ENCODE measurements at regions not wholly inside any gene's neighbourhood (a gene's known extent, or its start where the extent isn't known, plus 50 kb on each side); places are given as distances from the start of the nearest gene placed in this dataset.
A peak's percentile ranks its signal among the peaks of the same experiment; 100 is the strongest.

GRCh38 chr3:43197181-43197580 is 89.2 kb upstream of the SNRK start:
- no peaks in the 10 kb centered on the region for H3K36me3 Mint-ChIP-seq (ENCODE audit: low read depth)
- H3K27ac Mint-ChIP-seq = no peak overlapping the region
- H3K4me3 Mint-ChIP-seq = no peak overlapping the region
- H3K4me1 Mint-ChIP-seq (ENCODE audit: low read depth) = peaks cover 66% of the 10 kb centered on the region
- no peaks in the 10 kb centered on the region for H3K27me3 Mint-ChIP-seq
- no peaks in the 10 kb centered on the region for H3K9me3 Mint-ChIP-seq

- no peak overlapping the region for H3K27ac Mint-ChIP-seq
Observed at GRCh38 chr3:43196721-43197120, 89.6 kb upstream of the SNRK start.

GRCh38 chr3:43195115-43195498 is 89.2 kb upstream of the POMGNT2 start:
- Mint-ChIP-seq H3K36me3 (ENCODE audit: low read depth) (no peaks in the 10 kb centered on the region), H3K27me3 (no peaks in the 10 kb centered on the region), H3K27ac (no peak overlapping the region), H3K9me3 (peaks cover under 1% of the 10 kb centered on the region), H3K4me1 (ENCODE audit: low read depth) (peaks cover 74% of the 10 kb centered on the region), H3K4me3 (no peak overlapping the region)

More at GRCh38 chr3:43196721-43197120, 89.6 kb upstream of the SNRK start:
- Mint-ChIP-seq H3K4me1 (ENCODE audit: low read depth) (peaks cover 71% of the 10 kb centered on the region), H3K4me3 (no peak overlapping the region), H3K9me3 (no peaks in the 10 kb centered on the region), H3K36me3 (ENCODE audit: low read depth) (no peaks in the 10 kb centered on the region), H3K27me3 (no peaks in the 10 kb centered on the region)

- H3K36me3 Mint-ChIP-seq (ENCODE audit: low read depth) = no peaks in the 10 kb centered on the region
- H3K27me3 Mint-ChIP-seq = no peaks in the 10 kb centered on the region
- H3K9me3 Mint-ChIP-seq = peaks cover 4% of the 10 kb centered on the region
- H3K4me3 Mint-ChIP-seq = no peak overlapping the region
- peaks cover 73% of the 10 kb centered on the region for H3K4me1 Mint-ChIP-seq (ENCODE audit: low read depth)
- H3K27ac Mint-ChIP-seq = peak overlapping the region; percentile 23
Observed at GRCh38 chr3:43194490-43195114, 88.7 kb upstream of the POMGNT2 start.

DNA sequence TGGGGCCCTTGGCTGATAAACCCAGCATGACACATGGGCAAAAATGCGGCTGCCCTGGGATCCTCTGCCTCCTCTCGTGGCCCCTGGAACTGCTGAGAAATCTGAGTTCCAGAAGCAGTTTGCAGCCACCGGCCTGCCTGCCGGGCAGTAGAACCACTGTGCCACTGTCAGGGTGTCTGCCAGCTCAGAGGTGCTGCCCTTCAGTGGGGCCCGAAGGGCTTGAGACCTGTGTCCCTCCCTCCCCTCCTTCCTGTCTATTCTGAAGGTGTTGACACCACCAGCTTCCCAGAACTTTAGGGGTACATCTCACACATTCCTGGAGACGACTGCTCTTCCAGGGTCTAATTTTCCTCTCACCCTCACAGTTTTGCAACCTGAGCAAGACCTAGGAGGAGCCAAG is 88.2 kb upstream of the POMGNT2 start:
- peak overlapping the region; percentile 23 for H3K27ac Mint-ChIP-seq
- no peaks in the 10 kb centered on the region for H3K27me3 Mint-ChIP-seq
- H3K4me3 Mint-ChIP-seq = no peak overlapping the region
- peaks cover 68% of the 10 kb centered on the region for H3K4me1 Mint-ChIP-seq (ENCODE audit: low read depth)
- no peaks in the 10 kb centered on the region for H3K36me3 Mint-ChIP-seq (ENCODE audit: low read depth)
- peaks cover 4% of the 10 kb centered on the region for H3K9me3 Mint-ChIP-seq

- H3K27me3 Mint-ChIP-seq = no peaks in the 10 kb centered on the region
- H3K36me3 Mint-ChIP-seq (ENCODE audit: low read depth) = no peaks in the 10 kb centered on the region
- peaks cover 4% of the 10 kb centered on the region for H3K9me3 Mint-ChIP-seq
- no peak overlapping the region for H3K4me3 Mint-ChIP-seq
- H3K4me1 Mint-ChIP-seq (ENCODE audit: low read depth) = peaks cover 53% of the 10 kb centered on the region
- peak overlapping the region; percentile 36 for H3K27ac Mint-ChIP-seq
Observed at GRCh38 chr3:43192028-43192427, 86.1 kb upstream of the POMGNT2 start.

DNA sequence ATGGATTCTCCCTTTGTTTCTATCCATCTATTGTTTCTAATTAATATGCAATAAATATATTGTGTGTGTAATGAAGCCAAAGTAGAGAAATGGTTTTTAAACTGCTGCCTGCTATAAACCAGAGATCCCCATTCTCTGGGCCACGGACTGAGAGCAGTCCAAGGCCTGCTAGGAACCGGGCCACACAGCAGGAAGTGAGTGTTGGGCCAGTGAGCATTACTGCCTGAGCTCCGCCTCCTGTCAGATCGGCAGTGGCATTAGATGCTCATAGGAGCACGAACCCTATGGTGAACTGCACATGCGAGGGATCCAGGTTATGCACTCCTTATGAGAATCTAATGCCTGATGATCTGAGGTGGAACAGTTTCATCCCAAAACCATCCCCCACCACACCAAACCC is 85.2 kb upstream of the POMGNT2 start:
- no peaks in the 10 kb centered on the region for H3K36me3 Mint-ChIP-seq (ENCODE audit: low read depth)
- no peak overlapping the region for H3K27ac Mint-ChIP-seq

DNA sequence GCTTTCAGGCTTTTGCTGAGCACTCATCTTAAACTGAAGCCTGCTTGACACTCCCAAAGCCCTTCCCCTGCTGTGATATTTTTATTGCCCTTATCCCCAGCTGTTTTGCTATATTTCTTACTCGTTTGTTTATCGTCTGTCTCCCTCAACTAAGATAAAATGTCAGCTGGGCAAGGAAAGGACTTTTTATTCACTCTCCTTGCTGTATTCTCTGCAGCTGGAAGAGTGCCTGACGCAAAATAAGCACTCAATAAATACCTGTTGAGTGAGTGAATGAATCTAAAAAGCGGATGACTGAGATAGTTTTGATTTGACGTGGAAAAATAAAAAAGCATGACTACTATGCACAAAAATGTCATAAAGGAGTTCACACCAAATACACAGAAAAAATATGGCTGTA is 84.8 kb upstream of the POMGNT2 start:
- Mint-ChIP-seq H3K27me3 (no peaks in the 10 kb centered on the region), H3K4me1 (ENCODE audit: low read depth) (peaks cover 43% of the 10 kb centered on the region), H3K36me3 (ENCODE audit: low read depth) (no peaks in the 10 kb centered on the region), H3K27ac (no peak overlapping the region), H3K9me3 (peaks cover 4% of the 10 kb centered on the region), H3K4me3 (no peak overlapping the region)

More for the DNA sequence above, 85.2 kb upstream of the POMGNT2 start:
- Mint-ChIP-seq H3K27me3 (no peaks in the 10 kb centered on the region), H3K4me3 (no peak overlapping the region), H3K4me1 (ENCODE audit: low read depth) (peaks cover 47% of the 10 kb centered on the region), H3K9me3 (peaks cover 4% of the 10 kb centered on the region)

DNA sequence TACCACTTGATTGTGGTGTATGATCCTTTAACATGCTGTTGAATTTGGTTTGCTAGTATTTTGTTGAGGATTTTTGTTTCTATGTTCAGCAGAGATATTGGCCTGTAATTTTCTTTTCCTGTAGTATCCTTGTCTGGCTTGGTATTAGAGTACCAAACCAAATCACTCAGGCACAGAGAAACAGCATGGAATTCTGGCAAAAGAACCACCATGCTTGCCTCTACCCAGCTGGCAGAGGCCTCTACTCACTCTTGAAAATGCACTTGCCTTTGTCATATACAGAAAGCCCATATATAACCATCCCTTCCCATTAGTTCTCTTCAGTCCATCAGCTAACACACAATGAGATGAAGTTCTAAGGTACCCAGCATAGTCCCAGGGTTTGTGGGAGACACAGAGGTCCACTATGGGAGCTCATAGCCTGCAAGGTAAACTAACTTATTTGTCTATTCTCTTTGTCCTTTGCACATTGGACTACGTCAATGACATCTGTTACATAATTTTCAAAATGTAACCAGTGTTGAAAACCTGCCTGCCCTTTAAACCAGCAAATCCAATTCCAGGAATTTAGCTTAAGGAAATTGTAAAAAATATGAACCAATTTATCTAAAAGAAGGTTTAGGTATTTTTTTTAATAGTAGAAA is 82.1 kb upstream of the POMGNT2 start:
- H3K4me1 Mint-ChIP-seq (ENCODE audit: low read depth) = peaks cover 16% of the 10 kb centered on the region
- H3K27ac Mint-ChIP-seq = no peak overlapping the region
- H3K9me3 Mint-ChIP-seq = peaks cover 4% of the 10 kb centered on the region
- no peak overlapping the region for H3K4me3 Mint-ChIP-seq
- H3K36me3 Mint-ChIP-seq (ENCODE audit: low read depth) = no peaks in the 10 kb centered on the region
- H3K27me3 Mint-ChIP-seq = no peaks in the 10 kb centered on the region

DNA sequence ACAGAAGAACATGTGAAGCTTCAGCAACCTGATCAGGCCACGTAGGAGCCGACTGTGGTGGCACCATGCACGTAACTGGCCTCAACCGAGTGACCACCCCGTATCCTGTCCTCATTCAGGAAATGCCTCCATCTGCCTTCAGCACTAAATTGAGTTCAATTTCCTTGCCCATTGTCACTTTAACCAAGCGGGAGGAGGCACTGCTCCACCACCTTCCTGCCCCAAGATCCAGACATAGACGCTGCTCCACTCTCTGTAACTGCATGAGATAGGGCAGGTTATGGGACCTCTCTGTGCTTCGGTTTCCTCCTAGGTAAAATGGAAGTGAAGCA is 80.1 kb upstream of the POMGNT2 start:
- Mint-ChIP-seq H3K27ac (no peak overlapping the region), H3K9me3 (peaks cover 4% of the 10 kb centered on the region), H3K27me3 (no peaks in the 10 kb centered on the region), H3K4me3 (no peak overlapping the region), H3K4me1 (ENCODE audit: low read depth) (peaks cover 15% of the 10 kb centered on the region), H3K36me3 (ENCODE audit: low read depth) (no peaks in the 10 kb centered on the region)

DNA sequence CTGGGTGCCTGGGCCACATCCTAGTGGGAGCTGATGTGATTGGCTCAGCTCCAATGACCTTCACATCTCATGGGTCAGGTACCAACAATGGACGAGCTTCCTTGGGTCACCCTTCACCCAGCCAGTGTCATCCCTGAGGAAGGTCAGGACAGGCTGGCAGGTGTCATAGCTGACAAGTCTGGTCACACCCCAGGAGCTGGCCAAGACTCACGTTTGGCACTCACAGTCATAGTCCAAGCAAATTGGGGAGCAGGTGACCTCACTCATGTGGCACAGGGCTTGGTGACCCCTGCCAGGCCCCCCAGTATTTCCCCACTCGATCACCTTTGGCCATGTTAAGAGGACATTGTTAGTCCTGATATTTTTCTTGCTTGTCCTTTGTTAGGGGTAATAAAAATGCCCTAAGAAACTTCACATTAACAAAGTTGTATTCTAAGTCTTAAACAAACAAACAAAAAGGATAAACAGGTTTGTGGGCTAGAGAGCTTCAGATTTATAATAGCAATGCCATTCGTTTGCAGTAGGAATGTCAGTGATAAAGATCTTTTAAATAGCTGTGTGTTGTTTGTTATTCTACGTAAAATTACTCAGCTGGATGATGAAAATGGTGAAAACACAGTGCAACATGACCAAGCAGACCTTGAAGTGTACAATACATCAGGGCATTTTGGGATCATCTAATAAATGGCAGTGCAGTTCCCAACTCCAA is 79.5 kb upstream of the POMGNT2 start:
- Mint-ChIP-seq H3K9me3 (peaks cover 4% of the 10 kb centered on the region), H3K4me3 (no peak overlapping the region), H3K27me3 (no peaks in the 10 kb centered on the region), H3K27ac (no peak overlapping the region), H3K4me1 (ENCODE audit: low read depth) (peaks cover 20% of the 10 kb centered on the region), H3K36me3 (ENCODE audit: low read depth) (no peaks in the 10 kb centered on the region)

DNA sequence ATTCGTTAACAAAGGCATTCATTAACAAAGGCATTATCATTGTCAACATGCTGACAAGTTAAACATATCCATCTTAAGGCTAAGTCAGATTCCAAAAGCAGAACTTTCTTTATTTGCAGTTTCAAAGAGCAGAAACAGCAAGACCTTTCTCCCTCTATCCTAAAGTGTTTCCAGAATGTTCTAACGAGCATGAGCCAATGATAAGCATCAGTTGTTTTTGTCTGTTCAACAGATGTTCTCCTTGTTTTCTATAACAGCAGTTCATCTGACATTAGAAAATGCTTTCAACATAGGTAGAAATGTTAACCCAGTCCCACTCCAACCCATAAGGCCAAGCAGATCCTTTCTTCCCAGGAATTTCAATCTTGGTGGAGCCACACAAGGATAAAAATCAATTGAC is 77.6 kb upstream of the POMGNT2 start:
- Mint-ChIP-seq H3K4me3 (no peak overlapping the region), H3K27ac (no peak overlapping the region), H3K36me3 (ENCODE audit: low read depth) (no peaks in the 10 kb centered on the region), H3K27me3 (no peaks in the 10 kb centered on the region), H3K4me1 (ENCODE audit: low read depth) (peaks cover 40% of the 10 kb centered on the region), H3K9me3 (no peaks in the 10 kb centered on the region)

DNA sequence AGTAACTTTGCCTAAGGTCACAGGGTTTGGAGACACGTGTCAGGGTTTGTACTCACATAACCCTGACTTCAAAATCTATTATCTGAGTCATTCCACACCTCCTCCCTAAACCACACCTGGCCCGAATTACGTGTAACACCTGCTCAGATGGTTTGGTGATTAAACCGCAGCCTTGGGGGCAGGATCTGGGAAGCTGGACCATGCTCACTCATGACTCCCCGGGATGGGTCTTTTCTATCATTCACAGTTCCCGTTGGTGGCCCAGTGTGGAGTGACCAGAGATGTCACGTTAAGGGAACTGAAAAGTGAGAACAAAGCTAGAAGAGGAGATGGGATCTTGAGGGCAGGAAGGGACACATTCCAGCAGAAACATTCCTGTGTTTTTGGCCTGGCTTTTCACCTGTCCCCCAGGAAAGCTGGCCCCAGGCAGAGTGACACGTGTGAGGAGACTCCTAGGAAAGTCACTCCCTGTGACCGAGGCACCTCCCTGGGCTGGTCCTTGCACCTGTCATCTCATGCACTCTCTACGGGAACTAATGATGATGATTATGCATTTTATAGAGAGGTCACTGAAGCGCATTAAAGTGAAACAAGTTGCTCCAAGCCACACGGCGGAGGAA is 75.4 kb upstream of the POMGNT2 start:
- Mint-ChIP-seq H3K27ac (peak overlapping the region; percentile 80), H3K4me3 (no peak overlapping the region), H3K4me1 (ENCODE audit: low read depth) (peaks cover 41% of the 10 kb centered on the region), H3K36me3 (ENCODE audit: low read depth) (no peaks in the 10 kb centered on the region), H3K27me3 (no peaks in the 10 kb centered on the region), H3K9me3 (no peaks in the 10 kb centered on the region)

GRCh38 chr3:43180694-43181093 is 74.8 kb upstream of the POMGNT2 start:
- Mint-ChIP-seq H3K4me3 (no peak overlapping the region), H3K27me3 (no peaks in the 10 kb centered on the region), H3K4me1 (ENCODE audit: low read depth) (peaks cover 41% of the 10 kb centered on the region), H3K27ac (peak overlapping the region; percentile 80), H3K9me3 (no peaks in the 10 kb centered on the region), H3K36me3 (ENCODE audit: low read depth) (no peaks in the 10 kb centered on the region)

GRCh38 chr3:43180027-43180426 is 74.1 kb upstream of the POMGNT2 start:
- H3K9me3 Mint-ChIP-seq = no peaks in the 10 kb centered on the region
- no peaks in the 10 kb centered on the region for H3K36me3 Mint-ChIP-seq (ENCODE audit: low read depth)
- peak overlapping the region; percentile 84 for H3K27ac Mint-ChIP-seq
- H3K27me3 Mint-ChIP-seq = no peaks in the 10 kb centered on the region
- H3K4me1 Mint-ChIP-seq (ENCODE audit: low read depth) = peaks cover 41% of the 10 kb centered on the region
- H3K4me3 Mint-ChIP-seq = peak overlapping the region; percentile 5
